ENCODE measurements at regions not wholly inside any gene's neighbourhood (a gene's known extent, or its start where the extent isn't known, plus 50 kb on each side); places are given as distances from the start of the nearest gene placed in this dataset.

DNA sequence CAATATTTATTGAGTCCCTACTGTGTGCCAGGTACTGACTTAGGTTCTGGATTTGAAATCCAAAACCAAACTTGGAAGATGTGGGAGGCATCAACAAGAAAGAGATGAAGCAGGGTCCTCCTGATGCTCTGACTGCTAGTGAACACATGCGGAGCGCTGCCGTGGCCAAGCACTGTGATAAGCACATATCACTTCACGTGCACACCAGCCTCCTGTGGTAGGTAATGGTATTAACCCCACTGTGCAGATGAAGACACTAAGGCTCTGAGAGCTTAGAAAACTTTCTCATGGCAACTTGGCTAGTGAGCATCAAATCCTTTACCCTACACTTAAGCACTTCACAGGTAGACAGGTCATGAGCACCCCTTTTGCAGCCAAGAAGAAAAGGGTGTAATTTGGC, 216.1 kb downstream of the HAUS1 start:
- no peak for TF ChIP-seq EZH2phosphoT487 (IDR thresholded peaks at IDR 0.05; ENCODE audit: low read depth)
- no peak for TF ChIP-seq CTCF (IDR thresholded peaks at IDR 0.05; ENCODE audit: low read depth, low read length)

All from OCI-LY3 (cell line).